NCI-H2107 treated with DMSO at 0.1 percent for 48 hours (cell line): ENCODE measurements at regions not wholly inside any gene's neighbourhood (a gene's known extent, or its start where the extent isn't known, plus 50 kb on each side); places are given as distances from the start of the nearest gene placed in this dataset.

ENCODE experiments used
- DNase-seq: peaks from one replicate; lab custom pipeline; 2025; ENCODE audit not compliant: unreplicated experiment; lab: John Stamatoyannopoulos, UW

DNA sequence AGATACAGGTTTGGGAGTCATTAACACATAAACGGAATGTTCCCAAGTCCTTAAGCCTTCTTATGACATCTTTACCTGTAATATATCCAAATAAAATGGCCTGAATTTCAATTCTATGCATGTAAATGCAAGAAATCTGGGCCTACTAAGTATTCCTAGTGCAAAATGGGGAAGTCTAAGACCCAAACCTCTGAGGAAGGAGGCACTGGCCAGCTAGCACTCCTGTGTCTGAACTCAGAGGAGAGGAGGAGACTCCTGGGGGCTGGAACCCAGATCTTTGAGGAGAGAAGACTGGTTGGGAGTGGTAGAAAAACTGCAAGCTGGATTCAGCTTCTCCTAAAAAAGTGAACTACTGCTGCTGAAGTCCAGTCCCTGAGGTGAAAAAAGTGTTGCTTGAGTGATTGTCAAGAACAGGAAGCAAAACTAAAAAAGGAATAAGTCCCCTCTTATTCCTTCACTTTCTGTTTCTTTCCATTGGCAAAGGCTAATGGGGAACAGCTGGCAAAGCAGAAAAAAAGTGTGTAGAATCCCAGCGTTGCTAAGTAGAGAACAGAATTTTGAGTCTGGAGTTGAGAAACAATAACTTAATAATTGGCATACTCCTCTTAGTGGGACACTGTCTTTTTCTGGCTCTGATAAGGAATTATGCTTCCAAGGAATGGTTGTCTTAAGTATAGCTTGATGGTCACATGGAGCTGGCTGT is 54.8 kb upstream of the ATP2C1 start:
- peak; percentile 93 for DNase-seq

DNA sequence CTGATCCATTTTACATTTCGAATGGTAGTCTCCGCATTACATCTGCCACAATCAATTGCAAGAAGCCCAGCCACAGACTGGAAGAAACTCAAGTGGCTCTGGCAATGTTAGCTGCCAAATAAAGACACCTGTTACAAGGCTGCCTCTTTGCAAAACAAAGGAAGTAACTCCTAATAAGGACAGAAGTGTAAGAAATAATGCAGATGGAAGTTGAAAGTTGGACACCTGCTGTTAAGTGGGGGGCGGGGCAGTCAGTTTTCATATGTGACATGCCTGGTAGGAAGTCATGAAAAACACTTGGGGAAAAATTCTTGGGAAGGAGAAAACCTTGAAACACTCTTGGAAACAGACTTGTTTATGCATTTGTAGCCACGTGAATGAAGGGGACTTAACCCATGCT is 54.1 kb upstream of the ATP2C1 start:
- peak; percentile 99 for DNase-seq

DNA sequence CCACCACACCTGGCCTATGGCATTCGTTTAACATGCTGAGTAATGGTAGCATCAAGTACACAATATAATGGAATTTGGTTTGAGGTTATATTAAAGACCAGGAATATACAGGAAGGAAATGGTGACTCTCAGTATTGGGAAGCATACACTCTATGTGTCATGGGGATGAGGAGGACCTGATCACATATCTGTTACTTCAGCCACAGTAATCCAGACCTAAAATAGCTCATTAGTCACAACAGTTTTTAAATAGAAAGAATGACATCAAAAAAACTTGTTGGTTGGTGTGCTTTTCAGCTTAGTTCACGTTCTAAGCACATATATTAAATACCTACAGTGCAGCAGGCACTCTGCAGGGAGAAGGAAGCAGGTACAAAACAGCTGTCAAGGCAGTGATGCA is 52.5 kb upstream of the ATP2C1 start:
- DNase-seq, result no peak

DNA sequence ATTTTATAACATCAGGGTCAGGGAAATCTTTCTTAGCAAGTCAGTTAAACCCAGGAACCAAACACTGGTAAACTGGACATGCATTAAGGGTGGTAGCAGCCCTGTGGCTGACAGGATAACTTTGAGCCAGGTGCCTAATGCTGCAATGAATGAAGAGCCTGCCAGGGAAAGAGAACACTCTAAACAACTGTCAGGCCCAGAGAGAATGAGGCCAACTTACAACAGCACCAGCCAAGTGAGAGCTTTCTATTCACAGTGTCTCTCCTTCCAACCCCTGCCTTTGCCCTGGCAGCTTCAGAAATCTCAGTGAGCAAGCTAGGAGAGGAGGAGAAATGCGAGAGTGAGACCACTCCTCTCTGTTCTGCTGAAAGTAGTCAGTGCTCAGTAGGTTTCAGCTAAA is 50.4 kb upstream of the ATP2C1 start:
- DNase-seq, result peak; percentile 79
